PC-9 (cell line): ENCODE measurements at regions not wholly inside any gene's neighbourhood (a gene's known extent, or its start where the extent isn't known, plus 50 kb on each side); places are given as distances from the start of the nearest gene placed in this dataset.

Experiments used
- BruUV-seq: library from RNA; stranded (reverse); fragments of 400-500 nt; replicated peaks from 2 replicates; lab custom pipeline; 2021; lab: Mats Ljungman, UMichigan
- CTCF ChIA-PET: fragments of 300-600 bp; sonication (Branson Sonifier 250); formaldehyde crosslinking; loops from one replicate; lab custom pipeline; 2022; ENCODE audit warnings: antibody characterized with exemption; lab: Charles Lee
- POLR2A ChIA-PET: fragments of 300-600 bp; sonication (Branson Sonifier 250); formaldehyde crosslinking; loops from one replicate; lab custom pipeline; 2022; ENCODE audit warnings: antibody characterized with exemption; ENCODE audit not compliant: unreplicated experiment; lab: Charles Lee
- DNase-seq, 2 experiments: peaks; one replicate each; pipeline versions ENCODE4 v3.0.0 to v3.0.0-alpha.2; 2015 to 2022; ENCODE audit warnings: mixed read lengths in 1 of 2
- H2AFZ ChIP-seq: fragments of 200-600 bp; sonication (generic); 2 replicates; pipeline ENCODE4 v1.8.1; 2017; ENCODE audit warnings: antibody characterized with exemption
- H3F3A ChIP-seq: fragments of 200-600 bp; sonication (generic); 2 replicates; pipeline ENCODE4 v1.8.1; 2017; ENCODE audit warnings: antibody characterized with exemption, mild to moderate bottlenecking, low read depth; ENCODE audit not compliant: insufficient read depth
- H3K27ac ChIP-seq: fragments of 200-600 bp; sonication (generic); 2 replicates; pipeline ENCODE4 v1.6.1; 2016; ENCODE audit warnings: mixed run types
- H3K27me3 ChIP-seq: fragments of 200-600 bp; sonication (generic); 2 replicates; pipeline ENCODE4 v1.6.1; 2016; ENCODE audit warnings: low read depth, mixed run types; ENCODE audit not compliant: insufficient read depth
- H3K36me3 ChIP-seq: fragments of 200-600 bp; sonication (generic); 2 replicates; pipeline ENCODE4 v1.6.1; 2016; ENCODE audit warnings: low read depth, mixed run types
- H3K4me1 ChIP-seq: fragments of 200-600 bp; sonication (generic); replicated peaks from 2 replicates; pipeline ENCODE4 v1.6.1; 2016; ENCODE audit warnings: mixed run types; ENCODE audit not compliant: insufficient read depth
- H3K4me2 ChIP-seq: fragments of 200-600 bp; sonication (generic); 2 replicates; pipeline ENCODE4 v1.6.1; 2017; ENCODE audit warnings: mixed run types
- H3K4me3 ChIP-seq: fragments of 200-600 bp; sonication (generic); 2 replicates; pipeline ENCODE4 v1.6.1; 2016; ENCODE audit warnings: mixed run types
- H3K79me2 ChIP-seq: fragments of 200-600 bp; sonication (generic); 2 replicates; pipeline ENCODE4 v1.6.1; 2017; ENCODE audit warnings: low read depth, mixed run types
- H3K9me2 ChIP-seq: fragments of 200-600 bp; sonication (generic); 2 replicates; pipeline ENCODE4 v1.8.1; 2017; ENCODE audit warnings: mild to moderate bottlenecking; ENCODE audit not compliant: insufficient read depth
- H3K9me3 ChIP-seq: fragments of 200-600 bp; sonication (generic); 2 replicates; pipeline ENCODE4 v1.8.1; 2016; ENCODE audit warnings: low read depth; ENCODE audit not compliant: insufficient read depth
- H4K20me1 ChIP-seq: fragments of 200-600 bp; sonication (generic); 2 replicates; pipeline ENCODE4 v1.8.1; 2017; ENCODE audit not compliant: insufficient read depth
- CTCF ChIP-seq: fragments of 200-600 bp; sonication (generic); conservative IDR thresholded peaks from 2 replicates; pipeline ENCODE4 v1.6.1; 2017; ENCODE audit warnings: mixed run types, antibody characterized with exemption, mild to moderate bottlenecking, moderate library complexity
- EZH2 ChIP-seq: fragments of 200-600 bp; sonication (generic); IDR thresholded peaks from 2 replicates; pipeline ENCODE4 v1.8.0; 2017; ENCODE audit warnings: antibody characterized with exemption, low read depth
- intact Hi-C: fragments of 100-400 bp; cut with micrococcal nuclease; formaldehyde crosslinking; loops from one replicate; pipeline ENCODE4 v1.10.0; 2022; ENCODE audit not compliant: unreplicated experiment

- BruUV-seq = no TSS peak
- TF ChIP-seq EZH2 (no peak), CTCF (no peak)
- no peaks in the 10 kb centered on the region for H3K4me1 ChIP-seq
- no peaks in the 10 kb centered on the region for H3K79me2 ChIP-seq
- H4K20me1 ChIP-seq = no peaks in the 10 kb centered on the region
- H3K9me3 ChIP-seq = no peaks in the 10 kb centered on the region
- no peak overlapping the region for H3K4me3 ChIP-seq
- ChIA-PET CTCF (interaction anchor here (0.6 kb wide), 1 partner anchor 84 kb away, joined by 3 read pairs; no protein-coding TSS in a partner anchor), POLR2A (no interaction called here)
- intact Hi-C loops = no loop called here
- no peak overlapping the region for H2AFZ ChIP-seq
- no peaks in the 10 kb centered on the region for H3K27me3 ChIP-seq
- DNase-seq = no peak
- H3K36me3 ChIP-seq = no peaks in the 10 kb centered on the region
- H3K4me2 ChIP-seq = no peak overlapping the region
- no peak overlapping the region for H3K27ac ChIP-seq
- H3F3A ChIP-seq = no peaks in the 10 kb centered on the region
- H3K9me2 ChIP-seq = no peaks in the 10 kb centered on the region
These were observed 139.4 kb upstream of the TSC22D2 start for GRCh38 chr3:150268426-150269391.

- Histone ChIP-seq H3K36me3 (no peaks in the 10 kb centered on the region), H3K9me3 (no peaks in the 10 kb centered on the region), H3K4me2 (no peak overlapping the region), H3F3A (no peaks in the 10 kb centered on the region), H2AFZ (no peak overlapping the region), H3K4me1 (no peaks in the 10 kb centered on the region), H3K27ac (no peak overlapping the region), H3K9me2 (no peaks in the 10 kb centered on the region), H3K27me3 (no peaks in the 10 kb centered on the region), H4K20me1 (no peaks in the 10 kb centered on the region), H3K79me2 (no peaks in the 10 kb centered on the region), H3K4me3 (no peak overlapping the region)
- CTCF ChIA-PET = no interaction called here
- no peak for DNase-seq
- TF ChIP-seq CTCF (no peak), EZH2 (no peak)
- intact Hi-C loops = no loop called here
- BruUV-seq = no TSS peak
- POLR2A ChIA-PET = no interaction called here
These were observed 140.8 kb upstream of the TSC22D2 start for GRCh38 chr3:150267288-150267687.

- no peaks in the 10 kb centered on the region for H3K9me3 ChIP-seq
- ChIA-PET CTCF (interaction anchor here (0.6 kb wide), 1 partner anchor 1398 kb away, joined by 4 read pairs; no protein-coding TSS in a partner anchor), POLR2A (no interaction called here)
- H3K79me2 ChIP-seq = no peaks in the 10 kb centered on the region
- no peaks in the 10 kb centered on the region for H3F3A ChIP-seq
- no peak overlapping the region for H3K27ac ChIP-seq
- no peaks in the 10 kb centered on the region for H3K27me3 ChIP-seq
- no peaks in the 10 kb centered on the region for H3K36me3 ChIP-seq
- no peaks in the 10 kb centered on the region for H3K9me2 ChIP-seq
- H2AFZ ChIP-seq = no peak overlapping the region
- intact Hi-C loops = no loop called here
- H4K20me1 ChIP-seq = no peaks in the 10 kb centered on the region
- H3K4me2 ChIP-seq = no peak overlapping the region
- no peaks in the 10 kb centered on the region for H3K4me1 ChIP-seq
- no peak for DNase-seq
- BruUV-seq = no TSS peak
- no peak for TF ChIP-seq EZH2
- no peak for TF ChIP-seq CTCF
- no peak overlapping the region for H3K4me3 ChIP-seq
These were observed 142.8 kb upstream of the TSC22D2 start for GRCh38 chr3:150265305-150265704.
